Activated B cell treated with CpG ODN at 0.5 μM for 24 hours (primary cell): ENCODE measurements at regions not wholly inside any gene's neighbourhood (a gene's known extent, or its start where the extent isn't known, plus 50 kb on each side); places are given as distances from the start of the nearest gene placed in this dataset.

Source experiments
- ATAC-seq: fragments of 200-7000 bp; cut with Tn5 transposase; one replicate; pipeline ENCODE4 v1.10.0; 2021; ENCODE audit warnings: low read depth, mild to moderate bottlenecking, moderate library complexity
- CTCF ChIA-PET: fragments of 350-600 bp; sonication (Branson Sonifier 250); formaldehyde crosslinking; loops from one replicate; lab custom pipeline; 2021; ENCODE audit warnings: antibody characterized with exemption; lab: Charles Lee
- POLR2A ChIA-PET: fragments of 350-600 bp; sonication (Branson Sonifier 250); formaldehyde crosslinking; loops from one replicate; lab custom pipeline; 2021; ENCODE audit warnings: antibody characterized with exemption; lab: Charles Lee
- DNase-seq: peaks from one replicate; pipeline ENCODE4 v3.0.0; 2022
- H3K27ac Mint-ChIP-seq: one replicate; pipeline ENCODE4 v1.8.0; 2020; ENCODE audit warnings: mixed read lengths
- H3K27me3 Mint-ChIP-seq: one replicate; pipeline ENCODE4 v1.8.0; 2021; ENCODE audit warnings: mixed read lengths
- H3K36me3 Mint-ChIP-seq: one replicate; pipeline ENCODE4 v1.8.0; 2021; ENCODE audit warnings: low read depth, mixed read lengths
- H3K4me1 Mint-ChIP-seq: one replicate; pipeline ENCODE4 v1.8.0; 2021; ENCODE audit warnings: mixed read lengths
- H3K4me3 Mint-ChIP-seq: one replicate; pipeline ENCODE4 v1.8.0; 2020; ENCODE audit warnings: mild to moderate bottlenecking, mixed read lengths
- H3K9me3 Mint-ChIP-seq: one replicate; pipeline ENCODE4 v1.8.0; 2020; ENCODE audit warnings: mixed read lengths
- intact Hi-C: fragments of 100-400 bp; cut with micrococcal nuclease; formaldehyde crosslinking; loops from one replicate; pipeline ENCODE4 v1.15.1; 2024
- TF ChIP-seq, protein P1 (sequence below): fragments of 200-600 bp; IDR thresholded peaks from one replicate; pipeline ENCODE4 v1.8.0; 2022; ENCODE audit warnings: antibody characterized with exemption, mild to moderate bottlenecking

DNA sequence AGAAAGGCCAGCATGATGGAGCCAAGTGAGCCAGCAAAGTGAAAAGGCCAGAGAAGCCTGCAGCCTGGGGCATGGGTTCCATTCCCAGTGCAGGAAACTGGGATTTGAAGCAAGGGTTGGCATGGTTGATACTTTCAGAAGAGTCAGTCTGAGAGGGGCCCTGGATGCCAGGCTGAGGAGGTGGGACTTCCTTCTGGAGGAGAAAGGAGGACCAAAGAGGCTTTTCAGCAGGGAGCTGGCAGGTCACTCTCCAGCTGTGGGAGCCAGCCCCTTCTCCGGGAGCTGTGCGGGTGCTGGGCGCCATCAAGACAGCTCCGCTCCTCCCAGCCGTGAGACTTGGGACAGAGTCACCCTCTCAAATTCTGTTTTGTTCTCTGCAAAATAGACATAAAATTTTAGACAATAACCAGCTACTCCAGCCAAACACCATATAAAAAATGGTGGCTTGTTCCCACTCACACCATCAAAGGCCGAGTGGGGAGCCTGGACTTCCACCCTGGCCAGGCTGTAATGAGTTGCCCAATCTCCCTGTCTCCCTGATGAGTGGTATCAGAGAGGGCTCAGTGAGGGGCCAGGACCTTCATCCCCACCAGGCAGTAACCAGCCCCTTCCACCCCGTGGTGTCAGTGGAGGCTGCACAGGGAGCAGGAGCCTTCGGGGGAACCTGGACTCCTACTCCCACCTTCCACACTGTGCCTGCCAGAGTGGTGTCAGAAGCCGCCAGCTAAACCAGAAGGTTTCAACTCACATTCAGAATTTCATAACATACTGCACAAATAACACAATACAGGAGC is 133.6 kb upstream of the RET start:
- intact Hi-C loops = no loop called here
- no peaks in the 10 kb centered on the region for H3K4me1 Mint-ChIP-seq
- ChIA-PET CTCF (interaction anchor here (0.5 kb wide), 1 partner anchor 654 kb away, joined by 3 read pairs; no protein-coding TSS in a partner anchor), POLR2A (no interaction called here)
- DNase-seq (no peak), ATAC-seq (no peak)
- H3K36me3 Mint-ChIP-seq = no peaks in the 10 kb centered on the region
- no peak overlapping the region for H3K4me3 Mint-ChIP-seq
- peaks cover 2% of the 10 kb centered on the region for H3K9me3 Mint-ChIP-seq
- no peaks in the 10 kb centered on the region for H3K27me3 Mint-ChIP-seq
- H3K27ac Mint-ChIP-seq = no peak overlapping the region
- TF ChIP-seq, protein P1, sequence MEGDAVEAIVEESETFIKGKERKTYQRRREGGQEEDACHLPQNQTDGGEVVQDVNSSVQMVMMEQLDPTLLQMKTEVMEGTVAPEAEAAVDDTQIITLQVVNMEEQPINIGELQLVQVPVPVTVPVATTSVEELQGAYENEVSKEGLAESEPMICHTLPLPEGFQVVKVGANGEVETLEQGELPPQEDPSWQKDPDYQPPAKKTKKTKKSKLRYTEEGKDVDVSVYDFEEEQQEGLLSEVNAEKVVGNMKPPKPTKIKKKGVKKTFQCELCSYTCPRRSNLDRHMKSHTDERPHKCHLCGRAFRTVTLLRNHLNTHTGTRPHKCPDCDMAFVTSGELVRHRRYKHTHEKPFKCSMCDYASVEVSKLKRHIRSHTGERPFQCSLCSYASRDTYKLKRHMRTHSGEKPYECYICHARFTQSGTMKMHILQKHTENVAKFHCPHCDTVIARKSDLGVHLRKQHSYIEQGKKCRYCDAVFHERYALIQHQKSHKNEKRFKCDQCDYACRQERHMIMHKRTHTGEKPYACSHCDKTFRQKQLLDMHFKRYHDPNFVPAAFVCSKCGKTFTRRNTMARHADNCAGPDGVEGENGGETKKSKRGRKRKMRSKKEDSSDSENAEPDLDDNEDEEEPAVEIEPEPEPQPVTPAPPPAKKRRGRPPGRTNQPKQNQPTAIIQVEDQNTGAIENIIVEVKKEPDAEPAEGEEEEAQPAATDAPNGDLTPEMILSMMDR = no peak

DNA sequence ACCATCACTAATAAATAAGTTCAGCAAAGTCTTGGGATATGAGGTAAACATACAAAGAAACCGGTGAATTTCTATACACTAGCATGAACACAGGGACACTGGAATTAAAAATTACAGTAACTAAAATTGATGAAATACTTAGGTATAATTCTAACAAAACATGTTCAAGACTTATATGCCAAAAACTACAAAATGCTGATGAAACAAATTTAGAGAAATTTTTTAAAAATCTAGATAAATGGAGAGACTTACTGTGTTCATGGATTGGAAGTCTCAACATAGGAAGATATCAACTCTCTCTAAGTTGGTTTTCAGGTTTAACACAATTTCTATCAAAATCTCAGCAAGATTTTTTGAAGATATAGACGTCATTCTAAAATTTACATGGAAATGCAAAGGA is 128.8 kb upstream of the RET start:
- TF ChIP-seq, protein P1 = no peak
- H3K36me3 Mint-ChIP-seq = no peaks in the 10 kb centered on the region
- no peak overlapping the region for H3K4me3 Mint-ChIP-seq
- ATAC-seq (no peak), DNase-seq (no peak)
- peaks cover 6% of the 10 kb centered on the region for H3K27me3 Mint-ChIP-seq
- intact Hi-C loops = no loop called here
- ChIA-PET POLR2A (no interaction called here), CTCF (no interaction called here)
- H3K27ac Mint-ChIP-seq = no peak overlapping the region
- H3K9me3 Mint-ChIP-seq = peaks cover 2% of the 10 kb centered on the region
- no peaks in the 10 kb centered on the region for H3K4me1 Mint-ChIP-seq

DNA sequence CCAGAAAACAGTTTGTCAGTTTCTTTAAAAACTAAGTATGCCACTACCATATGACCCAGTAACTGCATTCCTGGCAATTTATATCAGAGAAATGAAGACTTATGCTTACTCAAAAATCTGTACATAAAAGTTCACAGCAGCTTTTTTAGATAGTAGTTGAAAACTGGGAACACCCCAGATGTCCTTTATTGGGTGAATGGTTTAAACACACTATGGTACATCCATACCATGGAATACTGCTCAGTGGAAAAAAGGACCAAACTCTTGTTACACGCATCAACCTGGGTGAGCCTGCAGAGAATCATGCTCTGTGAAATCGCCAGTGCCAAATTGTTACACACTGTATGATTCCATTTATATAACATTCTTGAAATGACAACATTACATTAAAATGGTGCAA is 127.6 kb upstream of the RET start:
- TF ChIP-seq, protein P1 = no peak
- Mint-ChIP-seq H3K9me3 (peaks cover 2% of the 10 kb centered on the region), H3K36me3 (no peaks in the 10 kb centered on the region), H3K27ac (no peak overlapping the region), H3K4me1 (no peaks in the 10 kb centered on the region), H3K27me3 (peaks cover 6% of the 10 kb centered on the region), H3K4me3 (no peak overlapping the region)
- no peak for DNase-seq
- POLR2A ChIA-PET = no interaction called here
- intact Hi-C loops = no loop called here
- ATAC-seq = no peak
- CTCF ChIA-PET = no interaction called here

DNA sequence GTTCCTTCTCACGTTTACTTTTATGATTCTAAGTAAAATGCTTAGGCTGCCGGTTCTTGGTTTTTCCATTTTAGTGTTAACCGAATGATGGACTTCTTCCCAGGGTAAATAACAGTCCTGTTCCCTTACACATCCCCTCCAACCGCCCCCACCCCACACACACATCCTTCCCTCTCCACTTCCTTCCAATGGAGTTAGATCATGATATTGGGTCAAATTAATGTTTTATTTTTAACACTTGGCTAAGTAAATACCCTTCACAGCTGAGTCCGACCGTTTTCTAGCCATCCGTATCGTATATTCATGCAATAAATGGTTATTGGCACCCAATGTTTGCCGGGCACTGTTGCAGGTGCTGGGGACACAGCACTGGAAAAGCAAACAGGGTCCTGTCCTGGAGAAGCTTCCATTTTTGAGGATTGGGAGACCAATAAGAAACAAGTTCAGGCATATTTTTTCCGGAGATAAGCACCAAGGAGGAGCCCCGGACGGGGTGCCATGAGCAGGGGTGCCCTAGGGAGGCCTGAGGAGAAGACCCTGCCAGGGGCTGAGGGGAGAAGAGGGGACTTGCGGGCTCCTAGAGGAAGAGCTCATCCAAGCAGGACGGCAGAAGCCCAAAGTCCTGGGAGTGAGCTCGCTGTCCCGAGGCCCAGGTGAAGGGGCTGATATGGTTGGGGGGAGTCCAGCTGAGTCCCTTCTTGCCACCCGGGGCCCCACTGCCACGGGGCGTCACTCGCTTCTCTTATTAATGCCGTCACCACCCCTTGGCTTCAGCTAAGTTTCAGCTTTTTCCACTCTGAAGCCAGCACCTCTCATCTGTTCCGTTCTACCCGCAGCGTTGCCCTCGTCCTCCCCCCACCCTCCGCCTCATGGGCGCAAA is 126.0 kb upstream of the RET start:
- TF ChIP-seq, protein P1 = no peak
- Mint-ChIP-seq H3K4me3 (no peak overlapping the region), H3K27me3 (peaks cover 6% of the 10 kb centered on the region), H3K27ac (no peak overlapping the region), H3K4me1 (no peaks in the 10 kb centered on the region), H3K36me3 (no peaks in the 10 kb centered on the region), H3K9me3 (peaks cover 2% of the 10 kb centered on the region)
- CTCF ChIA-PET = no interaction called here
- DNase-seq (no peak), ATAC-seq (no peak)
- POLR2A ChIA-PET = no interaction called here
- intact Hi-C loops = no loop called here
